BJ (cell line): ENCODE measurements at regions not wholly inside any gene's neighbourhood (a gene's known extent, or its start where the extent isn't known, plus 50 kb on each side); places are given as distances from the start of the nearest gene placed in this dataset.

Source experiments
- CTCF ChIA-PET: fragments of 350-600 bp; formaldehyde crosslinking; extraction: SDS; loops from one replicate; lab custom pipeline; 2021; ENCODE audit warnings: antibody characterized with exemption, inconsistent platforms; lab: Yijun Ruan, JAX
- POLR2A ChIA-PET: fragments of 300-600 bp; sonication (Branson Sonifier 250); formaldehyde crosslinking; extraction: SDS; loops from one replicate; lab custom pipeline; 2021; ENCODE audit warnings: antibody characterized with exemption; lab: Charles Lee
- DNase-seq: peaks from one replicate; pipeline ENCODE4 v3.0.0-alpha.2; 2011; ENCODE audit warnings: low read depth
- H3K27me3 ChIP-seq: 2 replicates; pipeline ENCODE4 v1.6.0; 2011; ENCODE audit warnings: low read length; ENCODE audit not compliant: control insufficient read depth, insufficient read depth
- H3K36me3 ChIP-seq: 2 replicates; pipeline ENCODE4 v1.5.1; 2011; ENCODE audit warnings: low read length; ENCODE audit not compliant: control insufficient read depth, insufficient read depth
- H3K4me3 ChIP-seq: 2 replicates; pipeline ENCODE4 v1.5.1; 2011; ENCODE audit warnings: low read depth, mild to moderate bottlenecking, control low read depth, low read length
- TF ChIP-seq, protein P1 (sequence below): IDR thresholded peaks from 2 replicates; pipeline ENCODE4 v1.5.1; 2011; ENCODE audit warnings: low read depth, mild to moderate bottlenecking, control low read depth, inconsistent platforms, low read length, moderate library complexity; ENCODE audit not compliant: insufficient read depth

DNA sequence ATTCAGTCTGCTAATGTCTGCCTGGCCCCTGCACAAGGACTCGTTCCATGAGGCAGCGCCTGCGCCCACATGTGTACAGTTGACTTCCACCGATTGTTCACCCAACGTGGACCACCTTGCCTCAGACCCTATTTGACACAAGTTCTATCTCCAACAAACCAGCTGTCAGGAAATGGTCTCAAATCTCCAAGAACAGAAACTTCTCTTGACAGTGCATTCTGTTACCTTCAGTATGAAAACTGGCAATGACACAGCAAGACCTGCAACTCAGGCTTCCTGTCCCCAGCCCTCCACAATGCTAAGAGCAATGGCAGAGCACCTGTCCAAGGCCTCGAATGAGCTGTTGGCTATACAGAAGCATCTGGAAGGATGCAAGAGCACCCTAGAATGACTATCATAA, 102.3 kb upstream of the CLDN14 start:
- TF ChIP-seq, protein P1, sequence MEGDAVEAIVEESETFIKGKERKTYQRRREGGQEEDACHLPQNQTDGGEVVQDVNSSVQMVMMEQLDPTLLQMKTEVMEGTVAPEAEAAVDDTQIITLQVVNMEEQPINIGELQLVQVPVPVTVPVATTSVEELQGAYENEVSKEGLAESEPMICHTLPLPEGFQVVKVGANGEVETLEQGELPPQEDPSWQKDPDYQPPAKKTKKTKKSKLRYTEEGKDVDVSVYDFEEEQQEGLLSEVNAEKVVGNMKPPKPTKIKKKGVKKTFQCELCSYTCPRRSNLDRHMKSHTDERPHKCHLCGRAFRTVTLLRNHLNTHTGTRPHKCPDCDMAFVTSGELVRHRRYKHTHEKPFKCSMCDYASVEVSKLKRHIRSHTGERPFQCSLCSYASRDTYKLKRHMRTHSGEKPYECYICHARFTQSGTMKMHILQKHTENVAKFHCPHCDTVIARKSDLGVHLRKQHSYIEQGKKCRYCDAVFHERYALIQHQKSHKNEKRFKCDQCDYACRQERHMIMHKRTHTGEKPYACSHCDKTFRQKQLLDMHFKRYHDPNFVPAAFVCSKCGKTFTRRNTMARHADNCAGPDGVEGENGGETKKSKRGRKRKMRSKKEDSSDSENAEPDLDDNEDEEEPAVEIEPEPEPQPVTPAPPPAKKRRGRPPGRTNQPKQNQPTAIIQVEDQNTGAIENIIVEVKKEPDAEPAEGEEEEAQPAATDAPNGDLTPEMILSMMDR = no peak
- ChIA-PET CTCF (no interaction called here), POLR2A (no interaction called here)
- Histone ChIP-seq H3K27me3 (peaks cover 8% of the 10 kb centered on the region), H3K36me3 (no peaks in the 10 kb centered on the region), H3K4me3 (no peak overlapping the region)
- no peak for DNase-seq

DNA sequence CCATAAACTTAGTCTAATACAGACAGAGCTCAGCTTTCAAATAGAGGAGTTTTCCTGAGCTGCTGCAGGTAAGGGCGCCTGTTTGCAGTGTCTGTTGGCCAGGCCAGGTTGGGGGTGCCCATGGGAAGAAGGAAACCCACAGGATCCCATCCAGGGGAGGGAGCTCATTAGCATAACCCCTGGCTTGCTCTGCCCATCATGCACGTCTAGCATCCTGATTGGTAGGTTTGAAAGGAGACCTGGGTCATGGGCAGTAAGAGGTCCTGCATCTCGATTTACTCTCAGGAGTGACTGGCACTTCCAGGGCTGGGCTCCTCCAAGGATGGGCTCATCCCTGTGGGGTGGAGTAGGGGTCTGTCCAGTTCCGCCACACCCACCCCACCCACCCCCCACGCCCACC, 103.7 kb upstream of the CLDN14 start:
- CTCF ChIA-PET = no interaction called here
- Histone ChIP-seq H3K36me3 (no peaks in the 10 kb centered on the region), H3K27me3 (peaks cover 10% of the 10 kb centered on the region), H3K4me3 (no peak overlapping the region)
- DNase-seq = no peak
- TF ChIP-seq, protein P1 = no peak
- POLR2A ChIA-PET = interaction anchor here (0.6 kb wide), 1 partner anchor 140 kb away, joined by 15 read pairs; no protein-coding TSS in a partner anchor

DNA sequence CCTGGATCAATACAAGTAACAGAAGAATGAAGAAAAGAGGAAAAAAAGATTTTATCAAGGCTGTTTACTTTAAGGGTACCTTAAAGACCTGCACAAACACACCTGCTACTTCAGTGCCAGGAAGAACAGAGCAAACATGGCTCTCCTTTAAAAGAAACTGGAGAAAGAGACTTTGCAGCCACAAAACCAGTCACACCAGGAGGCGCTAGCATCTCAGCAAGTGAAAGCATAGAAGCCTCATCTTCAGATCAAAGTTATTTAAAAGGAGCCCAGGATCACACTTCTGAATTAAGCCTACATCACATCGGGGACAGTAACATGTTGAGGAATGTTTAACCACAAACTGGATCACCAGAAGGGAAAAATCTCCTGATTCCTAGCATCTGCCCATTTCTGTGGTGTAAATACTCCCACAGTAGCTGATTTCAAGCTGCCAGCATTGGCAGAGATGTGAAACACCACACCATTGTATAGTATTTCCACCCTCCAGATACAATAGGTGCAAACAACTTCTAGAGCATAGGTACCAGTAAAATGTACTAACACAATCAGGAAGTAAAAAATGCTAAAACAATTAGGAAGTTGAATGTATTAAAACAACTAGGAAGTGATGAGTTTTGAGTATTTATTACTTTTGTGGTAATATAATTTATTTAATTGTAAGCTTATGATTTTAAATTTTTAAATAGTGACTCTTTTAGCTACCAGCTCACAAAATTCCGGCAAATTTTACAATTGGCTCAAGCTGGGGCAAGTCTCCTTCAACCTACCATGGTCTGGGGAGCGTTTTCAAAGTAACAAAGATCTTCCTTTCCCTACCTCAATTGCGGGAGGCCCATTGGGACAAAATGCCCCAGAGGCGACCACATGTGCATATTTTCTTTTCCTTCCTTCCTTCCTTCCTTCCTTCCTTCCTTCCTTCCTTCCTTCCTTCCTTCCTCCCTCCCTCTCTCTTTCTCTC, 105.3 kb upstream of the CLDN14 start:
- POLR2A ChIA-PET = no interaction called here
- Histone ChIP-seq H3K27me3 (peaks cover 10% of the 10 kb centered on the region), H3K4me3 (no peak overlapping the region), H3K36me3 (no peaks in the 10 kb centered on the region)
- TF ChIP-seq, protein P1 = no peak
- CTCF ChIA-PET = interaction anchor here (0.8 to 1.2 kb wide), 3 partner anchors 24 to 163 kb away, joined by 3 read pairs; no protein-coding TSS in a partner anchor
- no peak for DNase-seq

DNA sequence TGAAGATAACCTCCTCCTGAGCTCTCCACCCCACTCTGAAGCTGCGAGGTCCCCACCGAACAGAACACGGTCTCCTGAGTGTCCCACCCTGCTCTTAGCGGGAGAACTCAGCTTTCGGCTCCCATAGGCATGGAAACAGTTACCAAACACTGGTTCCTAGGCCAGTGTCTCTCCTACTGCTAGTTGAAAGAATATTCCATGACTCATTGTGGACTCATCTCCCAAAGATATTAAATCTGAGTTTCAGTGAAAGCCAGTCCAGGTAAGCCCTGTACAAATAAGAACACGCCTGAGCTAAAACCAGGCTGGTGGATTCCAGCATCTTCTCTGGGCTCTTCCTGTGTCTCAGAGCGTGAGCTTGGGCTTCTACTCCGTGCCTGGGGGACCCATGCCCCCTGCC, 107.5 kb upstream of the CLDN14 start:
- CTCF ChIA-PET = interaction anchor here (1.2 to 2.5 kb wide), 5 partner anchors 9 to 168 kb away, joined by 3 to 11 read pairs (median 5); no protein-coding TSS in a partner anchor
- Histone ChIP-seq H3K36me3 (no peaks in the 10 kb centered on the region), H3K27me3 (peaks cover 4% of the 10 kb centered on the region), H3K4me3 (no peak overlapping the region)
- TF ChIP-seq, protein P1 = no peak
- POLR2A ChIA-PET = no interaction called here
- no peak for DNase-seq

DNA sequence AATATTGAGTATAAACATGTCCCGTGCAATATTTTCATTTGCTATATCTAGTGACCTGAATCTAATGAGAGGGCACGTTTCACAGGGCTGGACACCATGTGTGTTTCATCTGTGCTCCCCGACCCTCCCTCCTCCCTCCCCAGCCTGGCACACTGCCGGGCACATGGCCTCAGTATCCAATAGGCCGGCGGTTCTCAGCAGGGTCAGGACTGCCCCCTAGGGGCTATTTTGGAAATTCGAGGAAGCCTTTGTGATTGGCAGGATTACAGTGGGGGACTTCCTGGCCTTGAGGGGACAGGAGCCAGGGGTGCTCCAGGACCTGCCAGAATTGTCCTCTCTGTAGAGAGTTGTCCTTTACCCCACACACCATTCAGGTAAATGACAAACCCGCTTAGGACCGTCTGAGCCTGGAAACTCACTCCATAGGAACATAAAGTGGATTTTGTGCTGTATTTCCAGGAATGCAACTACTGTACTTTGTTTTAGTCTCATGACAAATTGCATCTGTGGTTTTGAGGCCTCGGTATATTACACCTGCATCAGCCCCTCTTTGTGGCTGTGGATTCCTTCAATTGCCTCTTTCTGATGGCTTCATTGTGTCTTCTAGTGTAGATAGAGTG, 109.5 kb upstream of the SIM2 start:
- ChIA-PET CTCF (interaction anchor here (0.7 to 2.5 kb wide), 6 partner anchors 10 to 167 kb away, joined by 3 to 11 read pairs (median 4); no protein-coding TSS in a partner anchor), POLR2A (no interaction called here)
- peak; percentile 1 for DNase-seq
- Histone ChIP-seq H3K27me3 (peaks cover 2% of the 10 kb centered on the region), H3K36me3 (no peaks in the 10 kb centered on the region), H3K4me3 (no peak overlapping the region)
- TF ChIP-seq, protein P1 = peak; percentile 75
